Stomach (tissue), 8 donors: ENCODE measurements at regions not wholly inside any gene's neighbourhood (a gene's known extent, or its start where the extent isn't known, plus 50 kb on each side); places are given as distances from the start of the nearest gene placed in this dataset.

Source experiments
- DNase-seq, 2 donors: peaks; one replicate each; pipeline versions ENCODE4 v3.0.0 to v3.0.0-alpha.2; 2013 to 2019
- H3K27ac ChIP-seq, 5 donors: fragments of 200-600 bp in 4 of 5; sonication (generic) in 4 of 5; one replicate each; pipeline ENCODE4 v1.5.1; 2013 to 2019; ENCODE audit warnings: mild to moderate bottlenecking in 1 of 5, moderate library complexity in 1 of 5
- H3K27me3 ChIP-seq, 3 donors: fragments of 200-600 bp; sonication (generic); one replicate each; pipeline ENCODE4 v1.5.1; 2017 to 2019; ENCODE audit warnings: mixed run types in 1 of 3
- H3K36me3 ChIP-seq, 4 donors: fragments of 200-600 bp; sonication (generic); 1 replicate in 3 of 4; 2 replicates in 1 of 4; pipeline ENCODE4 v1.5.1; 2016 to 2019
- H3K4me1 ChIP-seq, 4 donors: fragments of 200-600 bp; sonication (generic); one replicate each; pipeline ENCODE4 v1.5.1; 2016 to 2019
- H3K4me3 ChIP-seq, 4 donors: fragments of 200-600 bp; sonication (generic) in 3 of 4; one replicate each; pipeline ENCODE4 v1.5.1; 2016 to 2019; ENCODE audit warnings: mild to moderate bottlenecking in 1 of 4
- H3K9me3 ChIP-seq, 4 donors: fragments of 200-600 bp; sonication (generic); one replicate each; pipeline ENCODE4 v1.5.1; 2016 to 2019
- EP300 ChIP-seq: sonication (generic); formaldehyde crosslinking; IDR thresholded peaks from one replicate; pipeline ENCODE4 v1.6.1; 2017; ENCODE audit warnings: antibody characterized with exemption
- POLR2A ChIP-seq, 4 donors: fragments of 450-650 bp; IDR thresholded peaks; one replicate each; pipeline ENCODE4 v1.6.1; 2016; ENCODE audit warnings: antibody characterized with exemption in 4 of 4, control low read depth in 2 of 4, mild to moderate bottlenecking in 1 of 4, moderate library complexity in 1 of 4
- POLR2AphosphoS5 ChIP-seq, 3 donors: sonication (generic); formaldehyde crosslinking; IDR thresholded peaks; one replicate each; pipeline ENCODE4 v1.6.1; 2016; ENCODE audit warnings: antibody characterized with exemption in 3 of 3
- WGBS, 5 donors: extraction: QIAGEN DNeasy Blood & Tissue Kit in 3 of 5; methylation state at CpG; one replicate each; pipeline versions ENCODE4 v1.1.5 to v1.1.7; 2013 to 2018; 5-methylcytosine and 5-hydroxymethylcytosine counted together
- intact Hi-C: fragments of 100-400 bp; cut with DNase I; formaldehyde crosslinking; loops from one replicate; pipeline ENCODE4 v1.15.1; 2023; ENCODE audit warnings: low total_unique reads
- TF ChIP-seq, protein P1 (sequence below), 7 experiments: fragments of 450-650 bp in 4 of 7; fragments of 200-600 bp in 3 of 7; sonication (generic) in 3 of 7; IDR thresholded peaks; one replicate each; pipeline ENCODE4 v1.5.1; 2016 to 2019; ENCODE audit warnings: antibody characterized with exemption in 7 of 7, control low read depth in 2 of 7, mild to moderate bottlenecking in 1 of 7
- donor health status: healthy with polysubstance abuse.
- donor health status: Bipolar disorder and iron deficiency.
- donor health status: healthy.

DNA sequence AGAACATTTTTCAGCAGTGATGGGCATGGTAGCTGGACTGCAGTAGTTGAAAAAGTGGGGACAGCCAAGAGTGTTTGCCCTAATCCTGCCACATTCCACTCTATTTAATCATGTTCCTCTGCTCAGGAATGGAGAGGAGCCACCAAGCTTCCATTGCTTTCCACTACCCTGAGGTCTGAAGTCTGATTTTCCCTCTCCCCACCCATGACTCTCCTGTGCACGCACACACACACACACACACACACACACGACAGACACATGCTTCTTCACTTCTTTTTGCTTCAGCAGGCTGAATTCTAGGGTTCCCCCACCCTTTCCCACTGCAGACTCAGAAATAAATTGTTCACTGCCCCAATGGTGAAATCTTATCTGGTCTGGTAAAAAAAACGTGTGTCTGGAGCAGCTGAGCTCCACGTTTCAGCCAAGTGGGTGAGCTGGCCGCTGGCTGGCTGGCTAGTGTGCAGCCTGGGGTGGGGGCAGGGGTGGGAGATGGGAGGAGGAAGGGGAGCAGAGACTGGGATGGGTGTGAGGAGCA lies 142.7 kb upstream of the NALF2 start:
- TF ChIP-seq, protein P1, sequence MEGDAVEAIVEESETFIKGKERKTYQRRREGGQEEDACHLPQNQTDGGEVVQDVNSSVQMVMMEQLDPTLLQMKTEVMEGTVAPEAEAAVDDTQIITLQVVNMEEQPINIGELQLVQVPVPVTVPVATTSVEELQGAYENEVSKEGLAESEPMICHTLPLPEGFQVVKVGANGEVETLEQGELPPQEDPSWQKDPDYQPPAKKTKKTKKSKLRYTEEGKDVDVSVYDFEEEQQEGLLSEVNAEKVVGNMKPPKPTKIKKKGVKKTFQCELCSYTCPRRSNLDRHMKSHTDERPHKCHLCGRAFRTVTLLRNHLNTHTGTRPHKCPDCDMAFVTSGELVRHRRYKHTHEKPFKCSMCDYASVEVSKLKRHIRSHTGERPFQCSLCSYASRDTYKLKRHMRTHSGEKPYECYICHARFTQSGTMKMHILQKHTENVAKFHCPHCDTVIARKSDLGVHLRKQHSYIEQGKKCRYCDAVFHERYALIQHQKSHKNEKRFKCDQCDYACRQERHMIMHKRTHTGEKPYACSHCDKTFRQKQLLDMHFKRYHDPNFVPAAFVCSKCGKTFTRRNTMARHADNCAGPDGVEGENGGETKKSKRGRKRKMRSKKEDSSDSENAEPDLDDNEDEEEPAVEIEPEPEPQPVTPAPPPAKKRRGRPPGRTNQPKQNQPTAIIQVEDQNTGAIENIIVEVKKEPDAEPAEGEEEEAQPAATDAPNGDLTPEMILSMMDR (IDR thresholded peaks at IDR 0.05): no peak
- TF ChIP-seq POLR2A (IDR thresholded peaks at IDR 0.05) (no peak), EP300 (no peak), POLR2AphosphoS5 (IDR thresholded peaks at IDR 0.05) (no peak)
- Histone ChIP-seq H3K27me3 (no peaks in the 10 kb centered on the region), H3K9me3 (no peaks in the 10 kb centered on the region), H3K36me3 (no peaks in the 10 kb centered on the region), H3K4me3 (no peak overlapping the region), H3K27ac (peak overlapping the region in 1 of 5 donors; percentile 7), H3K4me1 (peaks cover 0 to 11% (median 0%) of the 10 kb centered on the region in 4 donors)
- intact Hi-C loops: no loop called here
- WGBS, 5 donors: 14 to 31% (median 17%) methylated on average over 5 of the region's 5 CpGs
- DNase-seq: peak in 1 of 2 donors; percentile 48

DNA sequence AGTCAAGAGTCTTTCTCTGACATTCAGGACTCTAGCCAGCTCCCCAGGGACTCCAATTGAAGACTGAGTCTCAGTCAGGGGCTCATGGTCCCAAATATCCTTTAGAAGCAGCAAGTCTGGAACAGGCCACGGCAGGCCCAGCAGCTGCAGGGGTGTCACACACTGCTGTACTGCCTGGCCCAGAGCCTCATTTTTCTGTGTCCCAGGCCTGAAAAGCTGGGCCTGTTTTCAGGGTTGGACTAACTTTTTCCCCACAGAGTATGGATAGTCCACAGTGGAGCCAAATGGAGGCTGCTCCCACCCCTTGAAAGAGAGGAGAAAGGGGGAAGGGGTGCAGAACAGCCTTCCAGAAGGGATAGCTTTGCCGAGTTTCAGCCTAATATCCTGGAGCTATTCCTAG lies 146.8 kb upstream of the NALF2 start:
- H3K36me3 ChIP-seq: no peaks in the 10 kb centered on the region
- H3K4me1 ChIP-seq: peaks cover 0 to 11% (median 0%) of the 10 kb centered on the region in 4 donors
- no peaks in the 10 kb centered on the region for H3K27me3 ChIP-seq
- intact Hi-C loops: no loop called here
- peaks cover 0 to 19% (median 3%) of the 10 kb centered on the region in 4 donors for H3K9me3 ChIP-seq
- H3K27ac ChIP-seq: no peak overlapping the region
- WGBS, 5 donors: 55 to 82% (median 69%) methylated on average over 2 of the region's 2 CpGs
- peak in 1 of 2 donors; percentile 22 for DNase-seq
- no peak overlapping the region for H3K4me3 ChIP-seq
- TF ChIP-seq, protein P1 (IDR thresholded peaks at IDR 0.05): no peak
- no peak for TF ChIP-seq EP300
- TF ChIP-seq POLR2AphosphoS5 (IDR thresholded peaks at IDR 0.05): no peak
- no peak for TF ChIP-seq POLR2A (IDR thresholded peaks at IDR 0.05)

DNA sequence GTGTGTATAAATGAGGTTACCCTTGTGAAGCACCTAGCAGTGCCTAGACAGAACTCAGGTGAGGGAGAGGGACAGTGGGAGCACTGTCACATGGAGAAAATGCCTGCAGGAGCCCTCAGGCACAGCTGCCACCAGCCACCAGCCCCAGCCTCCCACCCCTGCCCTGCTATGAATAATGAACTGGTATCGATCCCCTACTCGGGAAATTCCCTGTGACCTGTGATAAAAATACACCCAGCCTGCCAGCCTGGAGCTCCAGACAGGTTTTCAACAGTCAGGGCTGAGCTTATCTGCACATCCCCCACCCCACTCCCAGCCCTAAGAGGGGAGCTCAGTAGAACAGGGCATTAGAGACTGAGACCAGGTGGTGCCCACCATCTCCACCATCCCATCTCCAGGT lies 159.6 kb upstream of the PJA1 start:
- Histone ChIP-seq H3K36me3 (no peaks in the 10 kb centered on the region), H3K9me3 (peaks cover 0 to 7% (median 0%) of the 10 kb centered on the region in 4 donors), H3K27me3 (peaks cover 0 to 8% (median 0%) of the 10 kb centered on the region in 3 donors), H3K4me3 (no peak overlapping the region), H3K27ac (no peak overlapping the region), H3K4me1 (no peaks in the 10 kb centered on the region)
- 20 to 63% (median 33%) methylated on average over 2 of the region's 2 CpGs; no CpG with 5 or more reads in 1 of the 5 donors for WGBS, 5 donors
- no peak for DNase-seq
- intact Hi-C loops: no loop called here
- TF ChIP-seq POLR2AphosphoS5 (IDR thresholded peaks at IDR 0.05) (no peak), EP300 (no peak), POLR2A (IDR thresholded peaks at IDR 0.05) (no peak)
- TF ChIP-seq, protein P1 (IDR thresholded peaks at IDR 0.05): no peak

DNA sequence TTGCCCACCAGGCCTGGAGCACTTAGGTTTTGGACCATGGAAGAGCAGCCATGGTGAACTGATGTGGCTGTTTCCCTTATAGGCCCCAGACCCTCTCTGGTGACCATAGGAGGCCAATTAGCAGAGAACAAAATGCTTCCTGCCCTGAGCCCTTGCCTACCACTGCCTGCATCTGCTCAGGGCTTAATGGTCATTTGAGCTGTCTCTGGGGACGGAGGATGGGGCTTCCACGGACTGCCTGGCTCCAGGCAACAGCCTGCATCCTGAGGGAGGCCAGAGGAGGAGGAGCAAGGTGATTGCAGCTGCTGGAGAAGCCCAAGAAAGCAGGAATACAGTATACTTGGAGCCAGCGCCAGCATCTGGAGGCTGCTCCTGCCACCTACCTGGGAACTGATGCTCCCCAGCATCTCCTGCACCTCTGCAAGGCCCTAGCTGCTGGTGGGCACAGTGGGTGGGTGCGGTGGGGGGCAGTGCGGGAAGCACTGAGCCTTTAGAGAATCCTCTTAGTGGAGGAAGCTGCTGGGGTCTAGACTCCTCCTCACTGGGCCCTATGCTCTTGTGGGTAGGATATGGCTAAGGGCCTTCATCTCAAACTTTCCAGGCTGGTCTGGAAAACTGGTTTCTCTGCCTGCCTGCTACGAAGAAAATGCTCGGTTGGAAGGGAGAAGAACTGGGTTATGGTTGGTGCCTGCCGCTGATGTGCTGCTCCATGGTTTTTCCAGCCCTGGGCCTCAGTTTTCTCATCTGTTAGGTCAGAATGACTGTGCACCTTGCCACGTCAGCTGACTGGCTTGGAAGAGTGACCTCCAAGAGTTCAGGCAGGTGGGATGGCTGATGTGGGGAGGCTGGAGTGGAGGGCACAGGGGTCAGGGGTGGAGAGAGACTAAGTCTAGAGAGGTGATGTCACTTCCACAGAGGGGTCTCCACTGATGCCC lies 158.8 kb upstream of the PJA1 start:
- Histone ChIP-seq H3K27me3 (peaks cover 0 to 9% (median 0%) of the 10 kb centered on the region in 3 donors), H3K27ac (no peak overlapping the region), H3K9me3 (peaks cover 0 to 6% (median 0%) of the 10 kb centered on the region in 4 donors), H3K4me1 (no peaks in the 10 kb centered on the region), H3K36me3 (no peaks in the 10 kb centered on the region), H3K4me3 (no peak overlapping the region)
- no peak for TF ChIP-seq EP300
- TF ChIP-seq, protein P1 (IDR thresholded peaks at IDR 0.05): no peak
- TF ChIP-seq POLR2A (IDR thresholded peaks at IDR 0.05): no peak
- no peak for TF ChIP-seq POLR2AphosphoS5 (IDR thresholded peaks at IDR 0.05)
- intact Hi-C loops: no loop called here
- 56 to 81% (median 76%) methylated on average over 4 to 9 of the region's 9 CpGs for WGBS, 5 donors
- no peak for DNase-seq
